Tibial nerve (tissue), 4 donors: ENCODE measurements at regions not wholly inside any gene's neighbourhood (a gene's known extent, or its start where the extent isn't known, plus 50 kb on each side); places are given as distances from the start of the nearest gene placed in this dataset.

Source experiments
- DNase-seq, 2 donors: peaks; one replicate each; pipeline ENCODE4 v3.0.0-alpha.2; 2019; ENCODE audit warnings: low spot score in 2 of 2
- H3K27ac ChIP-seq, 4 donors: fragments of 200-600 bp; sonication (generic) in 3 of 4; one replicate each; pipeline ENCODE4 v1.5.1; 2017 to 2019; ENCODE audit warnings: mild to moderate bottlenecking in 1 of 4
- H3K27me3 ChIP-seq, 2 donors: fragments of 200-600 bp; sonication (generic) in 1 of 2; one replicate each; pipeline versions ENCODE4 v1.5.1 to v1.6.0; 2017 to 2019
- H3K36me3 ChIP-seq, 3 donors: fragments of 200-600 bp; sonication (generic); one replicate each; pipeline ENCODE4 v1.5.1; 2018 to 2019
- H3K4me1 ChIP-seq, 4 donors: fragments of 200-600 bp; sonication (generic) in 3 of 4; one replicate each; pipeline ENCODE4 v1.5.1; 2017 to 2019
- H3K4me3 ChIP-seq, 4 donors: fragments of 200-600 bp; sonication (generic) in 3 of 4; one replicate each; pipeline ENCODE4 v1.5.1; 2017 to 2019; ENCODE audit warnings: mild to moderate bottlenecking in 1 of 4, moderate library complexity in 1 of 4
- H3K9me3 ChIP-seq, 4 donors: fragments of 200-600 bp; sonication (generic) in 3 of 4; one replicate each; pipeline ENCODE4 v1.5.1; 2017 to 2019
- CTCF ChIP-seq, 5 experiments: fragments of 200-600 bp in 3 of 5; fragments of 450-650 bp in 2 of 5; sonication (generic) in 3 of 5; IDR thresholded peaks; one replicate each; pipeline ENCODE4 v1.5.1; 2016 to 2019; ENCODE audit warnings: antibody characterized with exemption in 5 of 5, mild to moderate bottlenecking in 3 of 5, moderate library complexity in 2 of 5
- EP300 ChIP-seq, 2 donors: sonication (generic); formaldehyde crosslinking; IDR thresholded peaks; one replicate each; pipeline ENCODE4 v1.6.1; 2017; ENCODE audit warnings: antibody characterized with exemption in 2 of 2, mild to moderate bottlenecking in 1 of 2
- POLR2A ChIP-seq, 2 donors: fragments of 450-650 bp; IDR thresholded peaks; one replicate each; pipeline ENCODE4 v1.6.1; 2017; ENCODE audit warnings: antibody characterized with exemption in 2 of 2, mild to moderate bottlenecking in 2 of 2, moderate library complexity in 2 of 2
- WGBS, 2 donors: methylation state at CpG; one replicate each; pipeline ENCODE4 v1.1.5; 2018; 5-methylcytosine and 5-hydroxymethylcytosine counted together

GRCh38 chrX:101736651-101737050 lies 77.0 kb upstream of the ARMCX2 start:
- Histone ChIP-seq H3K4me3 (no peak overlapping the region), H3K27ac (no peak overlapping the region), H3K36me3 (no peaks in the 10 kb centered on the region), H3K9me3 (no peaks in the 10 kb centered on the region), H3K27me3 (no peaks in the 10 kb centered on the region), H3K4me1 (no peaks in the 10 kb centered on the region)
- TF ChIP-seq EP300 (IDR thresholded peaks at IDR 0.05) (no peak), POLR2A (IDR thresholded peaks at IDR 0.05) (no peak), CTCF (IDR thresholded peaks at IDR 0.05) (no peak)
- WGBS, 2 donors, result 6 to 40% methylated on average over 1 of the region's 1 CpG
- DNase-seq, result no peak

GRCh38 chrX:101732870-101733269 lies 73.2 kb upstream of the ARMCX2 start:
- no peak overlapping the region for H3K4me3 ChIP-seq
- DNase-seq, result no peak
- 27 to 52% methylated on average over 1 of the region's 1 CpG for WGBS, 2 donors

GRCh38 chrX:101729986-101730385 lies 70.3 kb upstream of the ARMCX2 start:
- H3K9me3 ChIP-seq, result no peaks in the 10 kb centered on the region
- no peak overlapping the region for H3K4me3 ChIP-seq
- WGBS, 2 donors, result 65 to 80% methylated on average over 1 of the region's 1 CpG
- TF ChIP-seq CTCF (IDR thresholded peaks at IDR 0.05) (no peak), EP300 (IDR thresholded peaks at IDR 0.05) (no peak), POLR2A (IDR thresholded peaks at IDR 0.05) (no peak)
- no peaks in the 10 kb centered on the region for H3K36me3 ChIP-seq
- no peak overlapping the region for H3K27ac ChIP-seq
- DNase-seq, result no peak
- H3K4me1 ChIP-seq, result no peaks in the 10 kb centered on the region
- no peaks in the 10 kb centered on the region for H3K27me3 ChIP-seq

More at GRCh38 chrX:101732870-101733269, 73.2 kb upstream of the ARMCX2 start:
- Histone ChIP-seq H3K27ac (no peak overlapping the region), H3K4me1 (no peaks in the 10 kb centered on the region), H3K27me3 (no peaks in the 10 kb centered on the region), H3K36me3 (no peaks in the 10 kb centered on the region), H3K9me3 (no peaks in the 10 kb centered on the region)
- TF ChIP-seq EP300 (IDR thresholded peaks at IDR 0.05), result no peak
- TF ChIP-seq POLR2A (IDR thresholded peaks at IDR 0.05), result no peak
- TF ChIP-seq CTCF (IDR thresholded peaks at IDR 0.05), result no peak
